HG02973 (cell line): ENCODE measurements at regions not wholly inside any gene's neighbourhood (a gene's known extent, or its start where the extent isn't known, plus 50 kb on each side); places are given as distances from the start of the nearest gene placed in this dataset.

Experiments used
- ATAC-seq: cut with Tn5 transposase; IDR thresholded peaks from one replicate; pipeline ENCODE4 v1.9.1; 2021; ENCODE audit warnings: moderate library complexity; ENCODE audit not compliant: unreplicated experiment

- no peak for ATAC-seq
These were observed 634.8 kb upstream of the PLXNA2 start for GRCh38 chr1:208879022-208879421.

GRCh38 chr1:208880433-208881100 lies 636.4 kb upstream of the PLXNA2 start:
- ATAC-seq, result no peak

GRCh38 chr1:208885060-208885459 lies 640.9 kb upstream of the PLXNA2 start:
- no peak for ATAC-seq

- ATAC-seq, result no peak
These were observed 641.5 kb upstream of the PLXNA2 start for GRCh38 chr1:208885650-208886049.

- no peak for ATAC-seq
These were observed 644.2 kb upstream of the PLXNA2 start for GRCh38 chr1:208888376-208888775.

- no peak for ATAC-seq
These were observed 648.0 kb upstream of the PLXNA2 start for GRCh38 chr1:208892147-208892546.

- ATAC-seq, result no peak
These were observed 649.1 kb upstream of the PLXNA2 start for GRCh38 chr1:208893251-208893650.

GRCh38 chr1:208895181-208895580 lies 651.0 kb upstream of the PLXNA2 start:
- no peak for ATAC-seq

GRCh38 chr1:208895820-208896219 lies 651.6 kb upstream of the PLXNA2 start:
- ATAC-seq, result no peak

- no peak for ATAC-seq
These were observed 652.6 kb upstream of the PLXNA2 start for GRCh38 chr1:208896768-208897167.

- ATAC-seq, result no peak
These were observed 655.3 kb upstream of the PLXNA2 start for GRCh38 chr1:208899438-208899837.

- no peak for ATAC-seq
These were observed 659.2 kb upstream of the PLXNA2 start for GRCh38 chr1:208903251-208903905.

- no peak for ATAC-seq
These were observed 663.6 kb upstream of the PLXNA2 start for GRCh38 chr1:208907790-208908189.

GRCh38 chr1:208909011-208909984 lies 665.1 kb upstream of the PLXNA2 start:
- ATAC-seq, result no peak

GRCh38 chr1:208910161-208910560 lies 666.0 kb upstream of the PLXNA2 start:
- ATAC-seq, result no peak

GRCh38 chr1:208917281-208917680 lies 666.2 kb upstream of the CAMK1G start:
- ATAC-seq, result no peak

- ATAC-seq, result no peak
These were observed 665.8 kb upstream of the CAMK1G start for GRCh38 chr1:208917723-208918122.

GRCh38 chr1:208918160-208918559 lies 665.4 kb upstream of the CAMK1G start:
- ATAC-seq, result no peak

- ATAC-seq, result no peak
These were observed 664.1 kb upstream of the CAMK1G start for GRCh38 chr1:208919371-208919770.

GRCh38 chr1:208921259-208921658 lies 662.3 kb upstream of the CAMK1G start:
- no peak for ATAC-seq

- no peak for ATAC-seq
These were observed 660.1 kb upstream of the CAMK1G start for GRCh38 chr1:208923456-208923855.
